SK-N-SH treated with all-trans-retinoic acid at 6 μM for 48 hours (cell line): ENCODE measurements at regions not wholly inside any gene's neighbourhood (a gene's known extent, or its start where the extent isn't known, plus 50 kb on each side); places are given as distances from the start of the nearest gene placed in this dataset.
"Not testable (repeated sequence)": the region's sequence is repeated elsewhere in the genome, so short reads cannot be mapped to it uniquely, and the experiment has no call there.

Experiments
- ATAC-seq: fragments of 200-7000 bp; cut with Tn5 transposase; 3 replicates; pipeline ENCODE4 v1.9.1; 2020; ENCODE audit warnings: mild to moderate bottlenecking, moderate library complexity
- ARNTL ChIP-seq: fragments of 450-650 bp; formaldehyde crosslinking; IDR thresholded peaks from 2 replicates; pipeline ENCODE4 v1.5.0; 2020; ENCODE audit warnings: low read depth, mild to moderate bottlenecking, moderate library complexity, borderline replicate concordance
- BACH2 ChIP-seq: fragments of 250-450 bp; sonication (Bioruptor Pico); IDR thresholded peaks from 2 replicates; pipeline ENCODE4 v1.9.0; 2021; ENCODE audit warnings: mild to moderate bottlenecking, borderline replicate concordance
- CREB5 ChIP-seq: fragments of 250-450 bp; sonication (Bioruptor Pico); IDR thresholded peaks from 2 replicates; pipeline ENCODE4 v1.5.1; 2020; ENCODE audit warnings: low read depth, mild to moderate bottlenecking, moderate library complexity
- CSRNP3 ChIP-seq: fragments of 250-450 bp; sonication (Bioruptor Pico); IDR thresholded peaks from 2 replicates; pipeline ENCODE4 v1.5.1; 2021; ENCODE audit warnings: mild to moderate bottlenecking, moderate library complexity
- ESRRG ChIP-seq: fragments of 250-450 bp; sonication (Bioruptor Pico); IDR thresholded peaks from 2 replicates; pipeline ENCODE4 v1.6.1; 2021; ENCODE audit warnings: mild to moderate bottlenecking
- ISL1 ChIP-seq: fragments of 250-450 bp; sonication (Bioruptor Pico); IDR thresholded peaks from 2 replicates; pipeline ENCODE4 v2.1.2; 2022; ENCODE audit warnings: mild to moderate bottlenecking, moderate library complexity
- OSR1 ChIP-seq: fragments of 250-450 bp; sonication (Bioruptor Pico); IDR thresholded peaks from 2 replicates; pipeline ENCODE4 v1.8.0; 2022; ENCODE audit warnings: moderate library complexity, mild to moderate bottlenecking, inconsistent platforms
- PATZ1 ChIP-seq: fragments of 250-450 bp; sonication (Bioruptor Pico); IDR thresholded peaks from 2 replicates; pipeline ENCODE4 v1.8.0; 2020; ENCODE audit warnings: mild to moderate bottlenecking, moderate library complexity, borderline replicate concordance
- PPARA ChIP-seq: fragments of 250-450 bp; sonication (Bioruptor Pico); IDR thresholded peaks from 2 replicates; pipeline ENCODE4 v1.5.0; 2020; ENCODE audit warnings: mild to moderate bottlenecking, borderline replicate concordance
- SNAI2 ChIP-seq: fragments of 250-450 bp; sonication (Bioruptor Pico); IDR thresholded peaks from 2 replicates; pipeline ENCODE4 v1.5.0; 2020; ENCODE audit warnings: mild to moderate bottlenecking, moderate library complexity
- TCF4 ChIP-seq: fragments of 250-450 bp; sonication (Bioruptor Pico); IDR thresholded peaks from 2 replicates; pipeline ENCODE4 v1.8.0; 2021; ENCODE audit warnings: mild to moderate bottlenecking, moderate library complexity, borderline replicate concordance
- TOX ChIP-seq: fragments of 250-450 bp; sonication (Bioruptor Pico); IDR thresholded peaks from 2 replicates; pipeline ENCODE4 v1.8.0; 2021; ENCODE audit warnings: mild to moderate bottlenecking, moderate library complexity, borderline replicate concordance
- ZC3H10 ChIP-seq: fragments of 250-450 bp; sonication (Bioruptor Pico); IDR thresholded peaks from 2 replicates; pipeline ENCODE4 v1.5.1; 2021; ENCODE audit warnings: mild to moderate bottlenecking, moderate library complexity
- ZFP30 ChIP-seq: fragments of 450-650 bp; formaldehyde crosslinking; IDR thresholded peaks from 2 replicates; pipeline ENCODE4 v1.5.0; 2022; ENCODE audit warnings: mild to moderate bottlenecking, moderate library complexity
- ZNF70 ChIP-seq: fragments of 450-650 bp; formaldehyde crosslinking; IDR thresholded peaks from 2 replicates; pipeline ENCODE4 v1.5.0; 2020; ENCODE audit warnings: mild to moderate bottlenecking, moderate library complexity

- no peak for TF ChIP-seq PATZ1 (CRISPR knock-in tag)
- peak; percentile 92; the same call in 1 of the 2 replicates for TF ChIP-seq TCF4
- TF ChIP-seq CSRNP3 (CRISPR knock-in tag): peak; percentile 45; the same call in 1 of the 2 replicates
Observed at GRCh38 chr17:70378076-70378475, 208.7 kb downstream of the KCNJ2 start.

GRCh38 chr17:70379945-70380344 is 210.6 kb downstream of the KCNJ2 start:
- ATAC-seq: no peak
- no peak for TF ChIP-seq ARNTL (CRISPR knock-in tag)
- no peak for TF ChIP-seq OSR1

More at GRCh38 chr17:70378076-70378475, 208.7 kb downstream of the KCNJ2 start:
- ATAC-seq: no peak

GRCh38 chr17:70381916-70382315 is 212.6 kb downstream of the KCNJ2 start:
- not testable (repeated sequence) for ATAC-seq

GRCh38 chr17:70388326-70388725 is 219.0 kb downstream of the KCNJ2 start:
- ATAC-seq: no peak
- TF ChIP-seq ZC3H10 (CRISPR knock-in tag): no peak
- TF ChIP-seq ARNTL (CRISPR knock-in tag): no peak
- TF ChIP-seq CREB5: no peak
- no peak for TF ChIP-seq CSRNP3 (CRISPR knock-in tag)
- no peak for TF ChIP-seq OSR1
- no peak for TF ChIP-seq PPARA (CRISPR knock-in tag)
- no peak for TF ChIP-seq PATZ1 (CRISPR knock-in tag)
- no peak for TF ChIP-seq ISL1
- TF ChIP-seq ZFP30: no peak
- no peak for TF ChIP-seq BACH2 (CRISPR knock-in tag)
- no peak for TF ChIP-seq TOX

GRCh38 chr17:70389232-70389757 is 220.0 kb downstream of the KCNJ2 start:
- ATAC-seq: not testable (repeated sequence)

GRCh38 chr17:70390049-70390448 is 220.7 kb downstream of the KCNJ2 start:
- ATAC-seq: no peak
- no peak for TF ChIP-seq ESRRG
- no peak for TF ChIP-seq BACH2 (CRISPR knock-in tag)
- no peak for TF ChIP-seq PATZ1 (CRISPR knock-in tag)
- TF ChIP-seq OSR1: no peak
- no peak for TF ChIP-seq SNAI2 (CRISPR knock-in tag)
- TF ChIP-seq ZNF70 (CRISPR knock-in tag): no peak
